Tibial nerve (tissue), 4 donors: ENCODE measurements at regions not wholly inside any gene's neighbourhood (a gene's known extent, or its start where the extent isn't known, plus 50 kb on each side); places are given as distances from the start of the nearest gene placed in this dataset.

ENCODE experiments used
- CTCF ChIP-seq, 5 experiments: fragments of 200-600 bp in 3 of 5; fragments of 450-650 bp in 2 of 5; sonication (generic) in 3 of 5; IDR thresholded peaks; one replicate each; pipeline ENCODE4 v1.5.1; 2016 to 2019; ENCODE audit warnings: antibody characterized with exemption in 5 of 5, mild to moderate bottlenecking in 3 of 5, moderate library complexity in 2 of 5
- EP300 ChIP-seq, 2 donors: sonication (generic); formaldehyde crosslinking; IDR thresholded peaks; one replicate each; pipeline ENCODE4 v1.6.1; 2017; ENCODE audit warnings: antibody characterized with exemption in 2 of 2, mild to moderate bottlenecking in 1 of 2
- POLR2A ChIP-seq, 2 donors: fragments of 450-650 bp; IDR thresholded peaks; one replicate each; pipeline ENCODE4 v1.6.1; 2017; ENCODE audit warnings: antibody characterized with exemption in 2 of 2, mild to moderate bottlenecking in 2 of 2, moderate library complexity in 2 of 2

- TF ChIP-seq CTCF (IDR thresholded peaks at IDR 0.05) (no peak), EP300 (IDR thresholded peaks at IDR 0.05) (no peak), POLR2A (IDR thresholded peaks at IDR 0.05) (no peak)
These were observed 290.5 kb upstream of the EYS start for GRCh38 chr6:65997539-65997938.
